A549 (cell line): ENCODE measurements at regions not wholly inside any gene's neighbourhood (a gene's known extent, or its start where the extent isn't known, plus 50 kb on each side); places are given as distances from the start of the nearest gene placed in this dataset.

ENCODE experiments used
- ATAC-seq, 2 experiments: fragments of 200-7000 bp in 1 of 2; fragments of >200 bp in 1 of 2; cut with Nextera tagmentation in 1 of 2; cut with Tn5 transposase in 1 of 2; 3 replicates each; pipeline versions ENCODE4 v1.8.0 to v1.9.1; 2018 to 2020; ENCODE audit warnings: mild to moderate bottlenecking in 1 of 2, moderate library complexity in 1 of 2
- CTCF ChIA-PET: fragments of 300-600 bp; sonication (Branson Sonifier 250); formaldehyde crosslinking; extraction: SDS; loops from one replicate; lab custom pipeline; 2021; ENCODE audit warnings: antibody characterized with exemption, inconsistent platforms; lab: Yijun Ruan, JAX
- POLR2A ChIA-PET: fragments of 350-600 bp; formaldehyde crosslinking; extraction: SDS; loops from one replicate; lab custom pipeline; 2021; ENCODE audit warnings: antibody characterized with exemption, inconsistent platforms; lab: Yijun Ruan, JAX
- DNase-seq, 2 experiments: peaks; one replicate each; pipeline versions ENCODE4 v3.0.0 to v3.0.0-alpha.2; 2011 to 2016; ENCODE audit warnings: low read depth in 1 of 2, low spot score in 1 of 2
- FAIRE-seq: peaks from 2 replicates; lab custom pipeline; 2011; peaks lifted over from hg19 to GRCh38; lab: Jason Lieb, UNC
- H3K27ac ChIP-seq, 2 experiments: fragments of >200 bp; sonication (Bioruptor Twin); formaldehyde crosslinking; 3 replicates each; pipeline ENCODE4 v1.5.1; 2016 to 2017
- H3K4me1 ChIP-seq: fragments of >200 bp; sonication (Bioruptor Twin); formaldehyde crosslinking; 3 replicates; pipeline ENCODE4 v1.6.1; 2016
- H3K4me2 ChIP-seq: fragments of >200 bp; sonication (Bioruptor Twin); formaldehyde crosslinking; 3 replicates; pipeline ENCODE4 v1.6.1; 2016
- H3K4me3 ChIP-seq: fragments of >200 bp; sonication (Bioruptor Twin); formaldehyde crosslinking; 3 replicates; pipeline ENCODE4 v1.5.1; 2016
- H3K9me3 ChIP-seq: fragments of >200 bp; sonication (Bioruptor Twin); formaldehyde crosslinking; 3 replicates; pipeline ENCODE4 v1.6.1; 2016
- CHD2 ChIP-seq: fragments of 150-350 bp; IDR thresholded peaks from 2 replicates; pipeline ENCODE4 v1.6.1; 2014; ENCODE audit warnings: low read length; ENCODE audit not compliant: partially characterized antibody
- CHD4 ChIP-seq: fragments of 200-600 bp; sonication (generic); IDR thresholded peaks from 2 replicates; pipeline ENCODE4 v1.6.1; 2016; ENCODE audit warnings: antibody characterized with exemption, mild to moderate bottlenecking, borderline replicate concordance
- EHMT2 ChIP-seq: fragments of 200-600 bp; sonication (generic); IDR thresholded peaks from 2 replicates; pipeline ENCODE4 v1.6.1; 2016; ENCODE audit warnings: antibody characterized with exemption, low read depth, mild to moderate bottlenecking, moderate library complexity
- ESRRA ChIP-seq: fragments of 150-350 bp; IDR thresholded peaks from 2 replicates; pipeline ENCODE4 v1.6.1; 2014; ENCODE audit warnings: mild to moderate bottlenecking, low read length, borderline replicate concordance
- FOSB ChIP-seq: fragments of 250-450 bp; sonication (Bioruptor Pico); IDR thresholded peaks from 2 replicates; pipeline ENCODE4 v1.5.0; 2020; ENCODE audit warnings: mild to moderate bottlenecking, moderate library complexity
- GATA3 ChIP-seq: IDR thresholded peaks from 2 replicates; pipeline ENCODE4 v1.6.1; 2012; ENCODE audit warnings: borderline replicate concordance
- HDAC2 ChIP-seq: fragments of 200-600 bp; sonication (generic); IDR thresholded peaks from 2 replicates; pipeline ENCODE4 v1.6.1; 2016
- HES2 ChIP-seq: fragments of >200 bp; sonication (Bioruptor Twin); formaldehyde crosslinking; IDR thresholded peaks from 2 replicates; pipeline ENCODE4 v1.6.1; 2016
- HEYL ChIP-seq: fragments of 250-450 bp; sonication (Bioruptor Pico); IDR thresholded peaks from 2 replicates; pipeline ENCODE4 v1.8.0; 2021; ENCODE audit warnings: mild to moderate bottlenecking, moderate library complexity
- HOXA7 ChIP-seq: fragments of 250-450 bp; sonication (Bioruptor Pico); IDR thresholded peaks from 2 replicates; pipeline ENCODE4 v1.5.0; 2020; ENCODE audit warnings: mild to moderate bottlenecking, moderate library complexity
- HOXB13 ChIP-seq: fragments of 250-450 bp; sonication (Bioruptor Pico); IDR thresholded peaks from 2 replicates; pipeline ENCODE4 v1.5.0; 2020; ENCODE audit warnings: low read depth, mild to moderate bottlenecking, moderate library complexity
- HOXB5 ChIP-seq: fragments of 250-450 bp; sonication (Bioruptor Pico); IDR thresholded peaks from 2 replicates; pipeline ENCODE4 v1.5.0; 2020; ENCODE audit warnings: mild to moderate bottlenecking, moderate library complexity
- MAX ChIP-seq: IDR thresholded peaks from 2 replicates; pipeline ENCODE4 v1.6.1; 2012
- NPAS2 ChIP-seq: fragments of 250-450 bp; sonication (Bioruptor Pico); IDR thresholded peaks from 2 replicates; pipeline ENCODE4 v1.8.0; 2022; ENCODE audit warnings: mild to moderate bottlenecking, moderate library complexity, borderline replicate concordance
- RFX5 ChIP-seq: fragments of 450-650 bp; IDR thresholded peaks from 2 replicates; pipeline ENCODE4 v1.7.1; 2014; ENCODE audit warnings: antibody characterized with exemption, mild to moderate bottlenecking, moderate library complexity
- SMC3 ChIP-seq: fragments of >200 bp; sonication (Bioruptor Twin); formaldehyde crosslinking; IDR thresholded peaks from 3 replicates; pipeline ENCODE4 v1.6.1; 2018; ENCODE audit warnings: inconsistent platforms
- SREBF2 ChIP-seq: fragments of 450-650 bp; IDR thresholded peaks from 2 replicates; pipeline ENCODE4 v1.6.1; 2014; ENCODE audit warnings: mild to moderate bottlenecking, moderate library complexity
- TFCP2L1 ChIP-seq: fragments of 250-450 bp; sonication (Bioruptor Pico); IDR thresholded peaks from 2 replicates; pipeline ENCODE4 v1.5.0; 2021; ENCODE audit warnings: mild to moderate bottlenecking
- TP53 ChIP-seq: fragments of 250-450 bp; sonication (Bioruptor Pico); IDR thresholded peaks from 2 replicates; pipeline ENCODE4 v1.5.0; 2021; ENCODE audit warnings: mild to moderate bottlenecking, moderate library complexity
- ZNF302 ChIP-seq: fragments of 250-450 bp; sonication (Bioruptor Pico); IDR thresholded peaks from 2 replicates; pipeline ENCODE4 v1.9.0; 2021; ENCODE audit warnings: inconsistent platforms, mild to moderate bottlenecking, moderate library complexity
- WGBS: methylation state at CpG from one replicate; pipeline ENCODE4 v1.1.6; 2017; ENCODE audit errors: missing lambda C conversion rate; 5-methylcytosine and 5-hydroxymethylcytosine counted together
- TF ChIP-seq, protein P1 (sequence below): fragments of 150-350 bp; IDR thresholded peaks from 2 replicates; pipeline ENCODE4 v1.6.1; 2014; ENCODE audit warnings: low read depth, mild to moderate bottlenecking, low read length
- TF ChIP-seq, protein P2 (sequence below): fragments of 450-650 bp; IDR thresholded peaks from 2 replicates; pipeline ENCODE4 v1.6.1; 2014; ENCODE audit warnings: antibody characterized with exemption

DNA sequence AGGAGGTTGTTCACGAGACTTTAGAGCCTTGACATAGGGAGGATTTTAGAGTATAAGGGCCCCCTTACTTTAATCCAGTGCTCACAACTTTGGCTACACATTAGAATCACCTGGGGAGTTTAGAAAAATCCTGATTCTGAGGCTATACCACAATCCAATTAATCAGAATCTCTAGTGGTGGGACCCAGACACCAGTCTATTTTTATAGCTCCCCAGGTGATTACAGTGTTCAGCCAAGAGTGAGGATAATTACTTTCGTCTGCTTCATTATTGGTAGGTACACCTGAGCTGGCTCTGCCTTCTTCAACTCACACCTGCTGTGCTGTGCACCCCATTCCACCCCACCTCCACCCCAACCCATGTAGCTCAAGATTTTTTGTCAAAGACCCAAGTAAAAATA is 141.3 kb upstream of the EPB41L4A start:
- 26% methylated on average over 2 of the region's 2 CpGs for WGBS
- TF ChIP-seq TFCP2L1 (no peak), EHMT2 (no peak)
- ChIA-PET CTCF (interaction anchor here (1.0 kb wide), 1 partner anchor 8 kb away, joined by 4 read pairs; no protein-coding TSS in a partner anchor), POLR2A (no interaction called here)
- Histone ChIP-seq H3K27ac (no peak overlapping the region), H3K4me3 (no peak overlapping the region), H3K9me3 (peaks cover 11% of the 10 kb centered on the region; the same call in 2 of the 3 replicates), H3K4me2 (no peak overlapping the region), H3K4me1 (no peaks in the 10 kb centered on the region)
- ATAC-seq (no peak), DNase-seq (no peak), FAIRE-seq (no peak)

- FAIRE-seq (no peak), ATAC-seq (no peak), DNase-seq (no peak)
- CTCF ChIA-PET: interaction anchor here (1.7 kb wide), 1 partner anchor 12 kb away, joined by 4 read pairs; no protein-coding TSS in a partner anchor
- Histone ChIP-seq H3K4me1 (no peaks in the 10 kb centered on the region), H3K9me3 (peaks cover 11% of the 10 kb centered on the region; the same call in 2 of the 3 replicates), H3K4me3 (no peak overlapping the region), H3K27ac (no peak overlapping the region), H3K4me2 (no peak overlapping the region)
- no peak for TF ChIP-seq ESRRA
- TF ChIP-seq HOXB13 (CRISPR knock-in tag): no peak
- TF ChIP-seq ZNF302 (CRISPR knock-in tag): no peak
- TF ChIP-seq NPAS2 (CRISPR knock-in tag): no peak
- TF ChIP-seq RFX5: no peak
- POLR2A ChIA-PET: no interaction called here
- 44% methylated on average over 3 of the region's 5 CpGs for WGBS
Measured at GRCh38 chr5:112563169-112563826, 144.2 kb upstream of the EPB41L4A start.

GRCh38 chr5:112566251-112566650 is 147.2 kb upstream of the EPB41L4A start:
- ChIA-PET POLR2A (no interaction called here), CTCF (interaction anchor here (1.6 kb wide), 1 partner anchor 15 kb away, joined by 9 read pairs; no protein-coding TSS in a partner anchor)
- FAIRE-seq (no peak), DNase-seq (no peak), ATAC-seq (no peak)
- no peak for TF ChIP-seq CHD4
- TF ChIP-seq SMC3: no peak
- no peak for TF ChIP-seq MAX
- TF ChIP-seq, protein P1, sequence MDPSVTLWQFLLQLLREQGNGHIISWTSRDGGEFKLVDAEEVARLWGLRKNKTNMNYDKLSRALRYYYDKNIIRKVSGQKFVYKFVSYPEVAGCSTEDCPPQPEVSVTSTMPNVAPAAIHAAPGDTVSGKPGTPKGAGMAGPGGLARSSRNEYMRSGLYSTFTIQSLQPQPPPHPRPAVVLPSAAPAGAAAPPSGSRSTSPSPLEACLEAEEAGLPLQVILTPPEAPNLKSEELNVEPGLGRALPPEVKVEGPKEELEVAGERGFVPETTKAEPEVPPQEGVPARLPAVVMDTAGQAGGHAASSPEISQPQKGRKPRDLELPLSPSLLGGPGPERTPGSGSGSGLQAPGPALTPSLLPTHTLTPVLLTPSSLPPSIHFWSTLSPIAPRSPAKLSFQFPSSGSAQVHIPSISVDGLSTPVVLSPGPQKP: no peak
- no peak for TF ChIP-seq HEYL
- no peak for TF ChIP-seq GATA3
- no peak for TF ChIP-seq HOXB5
- no peak for TF ChIP-seq HOXA7
- TF ChIP-seq TP53 (CRISPR knock-in tag): no peak
- TF ChIP-seq HDAC2: no peak
- TF ChIP-seq SREBF2: no peak
- TF ChIP-seq CHD2: no peak
- TF ChIP-seq NPAS2 (CRISPR knock-in tag): no peak
- TF ChIP-seq FOSB (CRISPR knock-in tag): no peak
- TF ChIP-seq EHMT2: no peak
- TF ChIP-seq HES2: no peak
- TF ChIP-seq, protein P2, sequence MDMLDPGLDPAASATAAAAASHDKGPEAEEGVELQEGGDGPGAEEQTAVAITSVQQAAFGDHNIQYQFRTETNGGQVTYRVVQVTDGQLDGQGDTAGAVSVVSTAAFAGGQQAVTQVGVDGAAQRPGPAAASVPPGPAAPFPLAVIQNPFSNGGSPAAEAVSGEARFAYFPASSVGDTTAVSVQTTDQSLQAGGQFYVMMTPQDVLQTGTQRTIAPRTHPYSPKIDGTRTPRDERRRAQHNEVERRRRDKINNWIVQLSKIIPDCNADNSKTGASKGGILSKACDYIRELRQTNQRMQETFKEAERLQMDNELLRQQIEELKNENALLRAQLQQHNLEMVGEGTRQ: no peak
- no peak overlapping the region for H3K27ac ChIP-seq
- no peak overlapping the region for H3K4me2 ChIP-seq
- WGBS: 50% methylated on average over 1 of the region's 1 CpG
- H3K4me3 ChIP-seq: no peak overlapping the region
- peaks cover 11% of the 10 kb centered on the region; the same call in 2 of the 3 replicates for H3K9me3 ChIP-seq
- H3K4me1 ChIP-seq: no peaks in the 10 kb centered on the region
